Neural cell (in vitro differentiated cells): ENCODE measurements at regions not wholly inside any gene's neighbourhood (a gene's known extent, or its start where the extent isn't known, plus 50 kb on each side); places are given as distances from the start of the nearest gene placed in this dataset.

Experiments used
- H2AFZ ChIP-seq: fragments of 200-600, 300-800 bp; sonication (generic), shearing (Covaris generic); 2 replicates; pipeline ENCODE4 v1.6.0; 2014; ENCODE audit warnings: low read depth, mild to moderate bottlenecking, antibody characterized with exemption, low read length, moderate library complexity
- H3F3A ChIP-seq: fragments of 200-600 bp; shearing (Covaris generic); 2 replicates; pipeline ENCODE4 v1.6.1; 2016; ENCODE audit warnings: mild to moderate bottlenecking, moderate library complexity, mixed read lengths, antibody characterized with exemption, low read length; ENCODE audit not compliant: insufficient read depth, poor library complexity, severe bottlenecking
- H3K27ac ChIP-seq: fragments of 200-600, 300-800 bp; sonication (generic), shearing (Covaris generic); 2 replicates; pipeline ENCODE4 v1.5.1; 2014; ENCODE audit warnings: mild to moderate bottlenecking, low read length, moderate library complexity
- H3K27me3 ChIP-seq: fragments of 300-800, 200-600 bp; sonication (generic), shearing (Covaris generic); 2 replicates; pipeline ENCODE4 v1.6.0; 2014; ENCODE audit warnings: mild to moderate bottlenecking, low read depth, low read length, moderate library complexity; ENCODE audit not compliant: insufficient read depth
- H3K36me3 ChIP-seq: fragments of 300-800, 200-600 bp; sonication (generic), shearing (Covaris generic); 2 replicates; pipeline ENCODE4 v1.5.1; 2014; ENCODE audit warnings: mild to moderate bottlenecking, antibody characterized with exemption, low read length, moderate library complexity; ENCODE audit not compliant: insufficient read depth
- H3K4me2 ChIP-seq: fragments of 300-800, 200-600 bp; sonication (generic), shearing (Covaris generic); 2 replicates; pipeline ENCODE4 v1.6.0; 2014; ENCODE audit warnings: mild to moderate bottlenecking, low read length
- H3K4me3 ChIP-seq: fragments of 300-800, 200-600 bp; sonication (generic), shearing (Covaris generic); 2 replicates; pipeline ENCODE4 v1.5.1; 2014; ENCODE audit warnings: mild to moderate bottlenecking, low read length, moderate library complexity
- H3K79me2 ChIP-seq: fragments of 200-600 bp; shearing (Covaris generic); replicated peaks from 2 replicates; pipeline ENCODE4 v1.6.0; 2014; ENCODE audit warnings: mild to moderate bottlenecking, low read length, moderate library complexity; ENCODE audit not compliant: insufficient read depth
- H3K9ac ChIP-seq: fragments of 300-800, 200-600 bp; sonication (generic), shearing (Covaris generic); 2 replicates; pipeline ENCODE4 v1.6.1; 2016; ENCODE audit warnings: mild to moderate bottlenecking, low read length, mixed read lengths
- H3K9me2 ChIP-seq: fragments of 200-600 bp; shearing (Covaris generic); 2 replicates; pipeline ENCODE4 v1.6.1; 2016; ENCODE audit warnings: mild to moderate bottlenecking, low read length, mixed read lengths; ENCODE audit not compliant: insufficient read depth
- H3K9me3 ChIP-seq: fragments of 200-600, 300-800 bp; sonication (generic), shearing (Covaris generic); 2 replicates; pipeline ENCODE4 v1.6.1; 2016; ENCODE audit warnings: mild to moderate bottlenecking, mixed run types, low read length, moderate library complexity, mixed read lengths
- H4K20me1 ChIP-seq: fragments of 200-600 bp; shearing (Covaris generic); 2 replicates; pipeline ENCODE4 v1.6.1; 2016; ENCODE audit warnings: mild to moderate bottlenecking, mixed run types; ENCODE audit not compliant: insufficient read depth
- CTCF ChIP-seq: fragments of 450-650 bp; IDR thresholded peaks from 2 replicates; pipeline ENCODE4 v1.5.1; 2014; ENCODE audit warnings: antibody characterized with exemption, mild to moderate bottlenecking, moderate library complexity; ENCODE audit not compliant: poor library complexity, severe bottlenecking
- EP300 ChIP-seq: fragments of 450-650 bp; conservative IDR thresholded peaks from 2 replicates; pipeline ENCODE4 v1.6.1; 2014; ENCODE audit warnings: antibody characterized with exemption, mild to moderate bottlenecking, moderate library complexity; ENCODE audit not compliant: poor library complexity, severe bottlenecking
- EZH2 ChIP-seq: fragments of 200-600, 300-800 bp; shearing (Covaris generic), sonication (generic); IDR thresholded peaks from 2 replicates; pipeline ENCODE4 v1.6.1; 2014; ENCODE audit warnings: antibody characterized with exemption, low read length, borderline replicate concordance, mild to moderate bottlenecking; ENCODE audit not compliant: insufficient read depth, poor library complexity, severe bottlenecking
- MXI1 ChIP-seq: fragments of 450-650 bp; conservative IDR thresholded peaks from 2 replicates; pipeline ENCODE4 v1.6.1; 2014; ENCODE audit warnings: antibody characterized with exemption, mild to moderate bottlenecking; ENCODE audit not compliant: poor library complexity, severe bottlenecking
- POLR2AphosphoS5 ChIP-seq: IDR thresholded peaks from 2 replicates; pipeline ENCODE4 v1.6.1; 2012
- RAD21 ChIP-seq: fragments of 450-650 bp; conservative IDR thresholded peaks from 2 replicates; pipeline ENCODE4 v1.6.1; 2014; ENCODE audit warnings: antibody characterized with exemption, mild to moderate bottlenecking, moderate library complexity
- REST ChIP-seq: IDR thresholded peaks from 2 replicates; pipeline ENCODE4 v1.6.1; 2012; ENCODE audit warnings: borderline replicate concordance
- SMC3 ChIP-seq: fragments of 450-650 bp; conservative IDR thresholded peaks from 2 replicates; pipeline ENCODE4 v1.6.1; 2014; ENCODE audit warnings: antibody characterized with exemption, mild to moderate bottlenecking, moderate library complexity; ENCODE audit not compliant: poor library complexity
- TAF1 ChIP-seq: IDR thresholded peaks from 2 replicates; pipeline ENCODE4 v1.6.1; 2012; ENCODE audit warnings: low read depth

GRCh38 chr17:71114911-71115668 lies 945.8 kb downstream of the KCNJ2 start:
- Histone ChIP-seq H3K79me2 (no peaks in the 10 kb centered on the region), H3F3A (no peaks in the 10 kb centered on the region), H3K27me3 (no peaks in the 10 kb centered on the region), H4K20me1 (no peaks in the 10 kb centered on the region), H3K4me2 (no peak overlapping the region), H3K4me3 (no peak overlapping the region), H3K9me2 (no peaks in the 10 kb centered on the region), H2AFZ (no peak overlapping the region), H3K36me3 (no peaks in the 10 kb centered on the region), H3K27ac (no peak overlapping the region), H3K9ac (no peak overlapping the region), H3K9me3 (no peaks in the 10 kb centered on the region)
- no peak for TF ChIP-seq POLR2AphosphoS5
- TF ChIP-seq REST: no peak
- no peak for TF ChIP-seq RAD21
- no peak for TF ChIP-seq EP300
- no peak for TF ChIP-seq MXI1

GRCh38 chr17:71115669-71115972 lies 946.3 kb downstream of the KCNJ2 start:
- H3F3A ChIP-seq: no peaks in the 10 kb centered on the region
- no peak overlapping the region for H3K9ac ChIP-seq
- H3K79me2 ChIP-seq: no peaks in the 10 kb centered on the region
- no peaks in the 10 kb centered on the region for H3K36me3 ChIP-seq
- no peaks in the 10 kb centered on the region for H4K20me1 ChIP-seq
- TF ChIP-seq TAF1: no peak
- no peak for TF ChIP-seq CTCF
- no peak for TF ChIP-seq EP300
- TF ChIP-seq REST: no peak
- no peak for TF ChIP-seq SMC3
- TF ChIP-seq EZH2: no peak
- no peak for TF ChIP-seq POLR2AphosphoS5
- TF ChIP-seq RAD21: no peak
- no peak for TF ChIP-seq MXI1
- H3K27ac ChIP-seq: no peak overlapping the region
- H3K4me2 ChIP-seq: no peak overlapping the region
- no peak overlapping the region for H3K4me3 ChIP-seq
- H3K27me3 ChIP-seq: no peaks in the 10 kb centered on the region
- H2AFZ ChIP-seq: no peak overlapping the region
- no peaks in the 10 kb centered on the region for H3K9me3 ChIP-seq
- H3K9me2 ChIP-seq: no peaks in the 10 kb centered on the region
